ENCODE measurements at regions not wholly inside any gene's neighbourhood (a gene's known extent, or its start where the extent isn't known, plus 50 kb on each side); places are given as distances from the start of the nearest gene placed in this dataset.

GRCh38 chr5:4947106-4947505, 193.0 kb upstream of the ADAMTS16 start:
- no peak for TF ChIP-seq EP300 (IDR thresholded peaks at IDR 0.05)
- no peak for TF ChIP-seq CTCF (IDR thresholded peaks at IDR 0.05)
- TF ChIP-seq POLR2A (IDR thresholded peaks at IDR 0.05), result no peak
- TF ChIP-seq POLR2AphosphoS5 (IDR thresholded peaks at IDR 0.05), result no peak
